GM19468 (cell line): ENCODE measurements at regions not wholly inside any gene's neighbourhood (a gene's known extent, or its start where the extent isn't known, plus 50 kb on each side); places are given as distances from the start of the nearest gene placed in this dataset.

Experiments
- ATAC-seq: cut with Tn5 transposase; IDR thresholded peaks from one replicate; pipeline ENCODE4 v1.9.1; 2021; ENCODE audit warnings: mild to moderate bottlenecking, moderate library complexity, moderate number of reproducible peaks; ENCODE audit not compliant: unreplicated experiment; ENCODE audit errors: extremely low read depth

DNA sequence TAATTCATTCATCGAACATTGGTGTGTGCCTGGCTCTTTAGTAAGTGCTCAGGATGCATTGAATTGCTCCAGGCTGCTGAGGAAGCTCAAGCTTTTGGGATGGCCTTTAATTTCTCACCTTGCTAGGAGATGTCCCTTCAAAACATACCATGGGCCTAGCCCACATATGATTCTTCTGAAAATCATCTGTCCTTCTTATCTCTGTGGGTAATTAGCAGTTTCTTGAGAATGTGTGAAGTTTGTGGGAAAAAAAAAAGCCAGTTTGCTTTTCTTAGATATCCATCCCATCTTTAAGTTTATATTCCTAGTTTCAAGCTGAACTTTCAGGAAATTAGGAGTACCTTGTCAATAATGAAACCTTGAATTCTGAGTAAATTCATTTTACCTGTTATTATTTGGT lies 532.3 kb upstream of the SUCLG2 start:
- no peak for ATAC-seq

DNA sequence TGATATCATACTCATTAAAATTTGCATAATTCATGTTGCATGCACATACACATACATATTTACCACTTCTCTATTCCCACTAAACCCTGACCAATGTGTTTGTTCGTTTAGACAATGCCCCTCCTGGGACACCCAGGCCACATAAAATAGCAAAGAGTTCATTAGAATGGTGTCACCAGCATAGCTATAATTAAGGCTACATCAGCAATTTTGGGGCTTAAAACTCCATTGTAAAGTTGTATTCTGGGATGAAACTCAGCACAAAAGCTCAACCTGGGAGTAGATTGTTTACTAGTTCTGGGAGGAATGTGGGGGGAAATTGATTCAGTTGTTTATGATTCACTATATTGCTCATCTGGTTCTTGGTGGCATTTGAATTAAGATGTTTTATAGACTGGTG lies 522.2 kb upstream of the SUCLG2 start:
- ATAC-seq = no peak

DNA sequence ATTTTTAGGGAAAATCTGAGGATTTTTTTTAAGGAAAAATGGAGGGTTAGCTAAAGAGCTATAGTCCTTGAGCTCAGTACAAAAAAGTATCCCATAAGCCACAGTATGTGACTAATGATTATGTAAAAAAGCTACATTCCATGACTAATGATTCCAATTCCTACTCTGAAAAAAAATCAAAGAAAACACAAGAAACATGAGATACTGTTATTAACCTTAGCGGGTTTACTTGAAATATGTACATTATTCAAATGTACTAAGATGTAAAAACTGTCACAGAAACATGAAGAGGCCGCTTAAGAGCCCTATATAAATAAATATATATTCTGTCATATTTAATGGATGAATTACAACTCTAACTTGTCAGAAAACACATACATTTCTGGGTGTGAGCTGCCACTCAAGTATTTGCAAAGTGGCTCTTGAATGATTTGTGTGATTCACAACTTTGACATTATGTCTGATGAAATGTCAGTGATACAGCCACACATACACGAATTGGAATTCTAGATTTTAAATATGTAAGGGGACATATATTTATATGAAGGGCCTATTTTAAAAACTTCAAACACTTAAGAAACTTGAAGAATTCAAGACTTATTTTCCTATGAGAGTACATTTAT lies 518.7 kb upstream of the SUCLG2 start:
- ATAC-seq = no peak

DNA sequence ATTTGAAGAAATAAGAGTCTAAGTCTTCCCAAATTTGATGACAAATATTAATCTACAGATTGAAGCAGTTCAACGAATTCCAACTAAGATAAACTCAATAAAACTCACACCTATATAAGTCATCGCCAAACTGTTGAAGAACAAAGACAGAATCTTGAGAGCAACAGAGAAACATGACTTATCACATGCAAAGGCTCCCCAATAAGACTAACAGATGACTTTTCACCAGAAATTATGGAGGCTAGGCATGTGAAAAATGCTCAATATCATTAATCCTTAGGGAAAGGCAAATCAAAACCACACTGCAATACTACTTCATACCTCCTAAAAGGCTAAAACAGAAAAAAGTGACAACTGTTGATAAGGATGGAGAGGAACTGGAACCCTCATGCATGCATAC lies 517.6 kb upstream of the SUCLG2 start:
- ATAC-seq = no peak

DNA sequence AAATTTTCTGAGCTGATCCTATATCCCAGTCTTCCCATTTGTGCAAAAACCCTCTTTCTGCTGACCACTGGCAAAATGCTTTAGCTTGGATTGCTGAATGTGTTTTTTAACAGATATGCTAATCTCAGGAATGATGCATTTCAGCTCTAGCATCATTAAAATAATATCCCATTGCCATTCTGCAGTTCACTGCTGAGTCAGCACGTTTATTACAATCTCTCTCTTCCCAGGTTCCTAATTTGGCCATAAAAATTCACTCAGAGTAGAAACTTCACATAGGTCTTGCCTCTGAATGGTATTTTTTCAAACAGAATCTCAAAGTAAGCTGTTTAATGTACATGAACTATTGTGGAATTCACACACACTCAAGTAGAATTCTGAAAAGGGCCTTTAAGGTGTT lies 509.6 kb upstream of the SUCLG2 start:
- no peak for ATAC-seq

DNA sequence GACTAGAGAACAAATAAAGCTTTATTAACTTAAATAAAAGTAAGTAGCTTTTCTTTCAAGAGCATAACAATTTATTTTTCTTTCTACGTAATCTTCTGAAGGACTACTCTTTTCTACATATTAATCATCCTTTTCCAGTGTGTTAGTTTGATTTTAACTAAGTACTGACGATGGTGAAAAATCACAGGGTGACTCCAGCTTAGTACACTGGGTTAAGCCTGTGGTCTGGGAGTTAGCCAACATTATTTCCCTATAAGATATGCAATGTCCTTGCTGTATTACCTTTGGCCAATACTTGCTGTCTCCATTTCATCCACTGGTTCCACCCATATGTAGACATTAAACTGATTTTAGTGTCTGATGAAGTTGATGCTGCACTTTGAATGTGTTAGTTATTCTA lies 508.6 kb upstream of the SUCLG2 start:
- ATAC-seq = no peak

DNA sequence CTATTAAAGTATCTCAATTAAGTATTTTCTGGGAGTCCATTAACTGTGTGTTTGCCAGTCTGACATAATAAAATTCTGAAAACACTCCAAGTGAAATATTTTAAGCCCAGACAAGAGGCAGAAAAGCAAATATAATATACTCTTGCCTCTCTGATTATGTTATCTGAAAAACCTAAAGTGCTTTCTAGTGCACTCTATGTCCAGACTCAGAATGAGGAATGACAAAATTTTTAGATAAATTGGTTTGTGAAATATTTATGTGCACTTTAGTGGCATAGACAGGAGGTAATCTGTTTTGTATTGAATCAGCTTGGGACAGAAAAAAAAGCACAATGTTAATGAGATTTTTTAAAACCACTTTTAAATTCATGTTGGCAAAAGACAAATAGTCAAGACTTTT lies 508.2 kb upstream of the SUCLG2 start:
- ATAC-seq = no peak

DNA sequence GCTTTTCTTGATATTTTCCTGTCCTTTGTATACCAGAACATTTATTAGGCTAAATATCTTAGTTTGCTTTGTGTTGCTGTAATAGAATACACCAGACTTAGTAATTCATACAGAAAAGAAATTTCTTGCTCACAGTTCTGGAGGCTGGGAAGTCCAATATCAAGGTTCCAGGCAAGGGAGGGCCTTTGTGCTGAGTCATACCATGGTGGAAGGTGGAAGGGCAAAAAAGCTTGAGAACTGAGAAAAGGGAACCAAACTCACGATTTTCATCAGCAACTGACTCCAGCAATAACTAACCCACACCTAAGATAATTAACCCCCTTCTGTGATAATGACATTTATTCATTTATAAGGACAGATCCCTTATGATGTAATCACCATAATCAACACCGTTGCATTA lies 496.9 kb upstream of the SUCLG2 start:
- ATAC-seq = no peak

DNA sequence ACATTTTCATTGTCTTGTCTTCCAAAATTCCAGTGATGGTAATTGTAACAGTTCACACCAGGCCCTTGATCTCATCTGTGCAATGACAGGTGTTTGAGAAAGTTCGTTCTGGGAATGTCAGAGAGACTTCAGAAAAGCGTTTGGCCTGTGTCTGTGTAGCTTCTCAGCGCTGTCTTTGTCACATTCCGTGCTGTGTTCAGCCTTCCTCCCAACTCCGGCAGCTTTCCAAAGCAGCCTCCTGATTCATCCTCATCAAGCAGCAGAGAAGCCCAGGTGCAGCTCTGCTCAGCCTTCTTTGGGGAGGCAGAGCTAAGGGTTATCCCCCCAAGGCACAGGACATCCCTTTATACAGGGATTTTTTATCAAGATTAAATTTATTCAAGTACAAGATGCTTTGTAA lies 494.0 kb upstream of the SUCLG2 start:
- no peak for ATAC-seq

DNA sequence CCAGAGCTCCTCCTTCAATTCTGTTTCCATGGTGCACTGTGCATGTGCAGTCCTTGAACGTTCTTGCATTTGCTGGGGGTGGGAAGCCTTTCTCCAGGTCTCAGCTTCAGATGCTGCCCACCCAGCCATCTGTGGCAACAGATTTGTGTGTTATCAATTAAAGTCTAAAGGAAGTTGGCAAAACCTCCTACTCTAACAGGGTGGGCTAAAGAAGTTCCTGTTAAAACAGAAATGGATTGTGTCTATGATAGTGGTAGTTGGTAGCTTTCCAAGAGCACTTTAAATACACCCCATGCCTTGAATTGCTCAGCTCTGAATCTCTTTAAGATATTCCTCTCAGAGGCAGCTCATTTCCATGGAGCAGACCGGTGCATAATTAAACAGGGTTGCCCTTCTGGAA lies 488.0 kb upstream of the SUCLG2 start:
- ATAC-seq = no peak

DNA sequence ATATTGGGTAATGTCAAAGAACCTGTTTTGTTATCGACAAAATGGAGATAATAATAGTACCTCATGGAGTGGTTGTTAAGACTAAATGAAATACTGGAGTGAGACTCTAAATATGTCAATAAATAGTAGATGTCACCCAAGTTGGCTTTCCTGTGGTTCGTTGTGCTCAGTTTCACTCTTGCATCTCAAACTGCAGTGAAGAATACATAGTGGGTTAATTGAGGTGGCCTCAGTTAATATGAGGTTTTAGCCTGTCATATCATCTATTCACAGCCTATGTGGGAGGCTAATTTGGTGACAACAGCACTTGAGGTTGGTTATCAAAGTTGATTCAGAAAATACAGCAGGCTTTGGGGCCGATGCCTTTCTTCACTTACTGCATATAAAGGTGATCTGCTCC lies 485.5 kb upstream of the SUCLG2 start:
- no peak for ATAC-seq

DNA sequence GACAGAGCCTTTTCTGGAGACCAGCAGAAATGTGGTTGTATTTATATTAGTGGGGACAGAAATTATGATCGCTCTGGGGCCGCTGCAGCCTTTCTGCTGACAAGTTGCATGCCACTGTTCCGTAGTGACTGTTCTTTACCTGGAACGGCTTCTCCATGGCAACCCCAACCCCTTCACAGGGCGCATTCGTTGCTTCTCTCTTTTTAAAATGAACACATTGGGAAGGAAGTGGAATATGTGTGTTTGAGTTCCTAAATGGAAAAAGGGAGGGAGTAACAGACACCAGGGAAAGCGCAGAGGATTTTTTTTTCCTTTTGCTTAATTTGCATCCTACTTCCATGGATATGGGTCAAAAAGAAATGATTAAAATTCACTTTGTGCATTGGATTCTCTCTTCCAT lies 482.0 kb upstream of the SUCLG2 start:
- ATAC-seq = no peak

DNA sequence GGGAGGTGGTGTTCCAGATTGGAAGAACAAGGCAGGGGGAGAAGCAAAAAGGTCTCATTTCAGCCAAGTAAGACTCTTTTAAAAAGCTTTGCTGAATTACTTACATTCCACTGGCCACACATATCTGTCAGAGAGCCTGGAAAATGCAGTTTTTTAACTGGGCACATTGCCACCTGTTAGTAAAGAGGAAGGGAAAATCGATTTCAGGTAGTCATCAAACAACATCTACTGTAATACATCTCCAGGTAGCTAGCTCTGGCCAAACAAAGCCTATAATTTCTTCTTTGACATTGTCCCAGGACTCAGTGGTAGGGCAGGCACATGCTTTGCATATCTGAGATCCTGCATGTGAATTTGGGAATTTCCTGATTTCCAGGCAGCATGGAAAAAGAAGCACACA lies 480.7 kb upstream of the SUCLG2 start:
- ATAC-seq = no peak

DNA sequence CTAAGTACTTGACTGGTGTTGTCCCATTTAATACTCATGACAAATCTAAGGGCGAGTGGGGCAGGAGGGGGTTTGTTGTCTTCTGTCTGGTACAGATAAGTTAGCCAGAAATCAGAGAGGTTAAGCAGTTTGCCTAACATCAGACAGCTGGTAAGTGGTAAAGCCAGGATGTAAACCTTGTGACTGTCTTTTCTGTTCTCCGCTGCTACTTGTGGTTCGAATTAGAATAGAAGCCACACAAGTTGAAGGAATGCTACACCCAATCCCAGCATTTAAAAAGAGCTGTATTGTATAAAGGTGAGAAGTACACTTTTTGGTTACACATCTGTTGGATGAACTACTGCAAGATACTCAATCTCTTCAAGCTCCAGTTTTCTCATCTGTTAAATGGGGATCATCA lies 474.7 kb upstream of the SUCLG2 start:
- no peak for ATAC-seq

DNA sequence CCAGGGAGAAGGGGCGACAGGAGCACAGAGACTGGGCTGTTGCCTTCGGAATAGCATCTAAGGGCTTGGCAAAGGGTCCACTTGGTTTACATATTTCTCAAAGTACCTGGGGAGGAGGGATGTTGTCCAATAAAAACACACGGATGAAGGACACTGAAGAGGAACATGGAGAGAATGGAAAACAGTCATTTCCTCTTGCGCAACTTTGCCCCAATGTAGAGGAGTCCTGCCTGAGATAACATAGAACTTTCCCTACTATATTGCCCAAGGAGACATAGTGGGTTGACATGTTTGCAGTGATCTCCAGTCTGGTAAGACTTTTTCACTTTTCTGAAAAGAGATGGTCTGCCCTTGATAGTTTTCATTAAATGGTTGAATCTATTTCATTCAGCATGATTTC lies 468.8 kb upstream of the SUCLG2 start:
- ATAC-seq = no peak

DNA sequence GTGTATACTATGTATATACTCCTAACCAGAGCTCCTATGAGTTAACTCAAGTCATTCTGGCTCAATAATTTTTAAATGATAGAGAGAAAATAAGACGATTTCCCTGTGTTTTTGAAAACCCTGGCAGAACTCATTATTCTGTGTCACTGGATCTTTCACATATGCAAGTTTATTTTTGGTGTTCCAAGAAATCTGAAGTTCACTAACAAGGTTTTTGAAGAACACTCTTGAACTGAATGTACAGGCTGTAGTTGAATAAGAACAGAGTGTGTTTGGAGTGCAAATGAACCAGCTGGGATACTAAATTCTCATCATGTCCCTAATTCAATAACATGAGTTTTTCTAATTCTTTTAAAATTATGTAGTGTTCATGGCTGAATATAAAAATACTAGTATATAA lies 466.9 kb upstream of the SUCLG2 start:
- ATAC-seq = no peak

DNA sequence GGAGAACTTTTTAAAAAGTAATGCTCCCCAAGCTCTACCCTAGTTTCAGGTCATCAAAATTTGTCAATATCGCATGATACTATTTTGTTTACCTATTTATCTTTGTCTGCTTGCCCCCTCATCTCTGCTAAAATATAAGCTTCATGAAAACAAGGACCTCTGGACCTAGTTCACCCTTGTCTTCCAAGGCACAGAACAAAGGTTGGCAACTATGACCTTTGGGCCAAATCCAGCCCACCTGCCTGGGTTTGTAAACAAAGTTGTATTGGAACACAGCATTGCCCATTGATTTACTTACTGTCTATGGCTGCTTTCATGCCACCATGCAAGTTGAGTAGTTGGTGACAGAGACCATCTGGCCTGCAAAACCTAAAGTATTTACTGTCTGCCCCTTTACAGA lies 462.2 kb upstream of the SUCLG2 start:
- ATAC-seq = no peak

DNA sequence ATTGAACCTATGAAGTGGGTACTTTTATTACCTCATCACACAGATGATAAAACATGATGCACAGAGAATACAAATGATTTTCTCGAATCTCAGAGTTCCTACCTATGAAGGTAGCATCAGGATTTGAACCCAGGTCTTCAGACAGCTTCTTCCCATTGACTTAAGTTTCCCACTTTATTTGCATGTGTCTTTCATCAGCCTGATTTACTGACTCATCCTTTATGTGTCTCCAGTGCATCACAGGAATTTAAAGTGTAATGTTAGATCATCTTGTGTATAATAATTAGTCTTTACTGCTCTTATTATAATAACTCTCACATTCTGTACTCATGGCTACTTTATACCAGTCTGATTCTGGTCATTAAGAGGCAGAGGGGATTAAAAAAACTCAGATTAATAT lies 449.4 kb upstream of the SUCLG2 start:
- ATAC-seq = no peak

DNA sequence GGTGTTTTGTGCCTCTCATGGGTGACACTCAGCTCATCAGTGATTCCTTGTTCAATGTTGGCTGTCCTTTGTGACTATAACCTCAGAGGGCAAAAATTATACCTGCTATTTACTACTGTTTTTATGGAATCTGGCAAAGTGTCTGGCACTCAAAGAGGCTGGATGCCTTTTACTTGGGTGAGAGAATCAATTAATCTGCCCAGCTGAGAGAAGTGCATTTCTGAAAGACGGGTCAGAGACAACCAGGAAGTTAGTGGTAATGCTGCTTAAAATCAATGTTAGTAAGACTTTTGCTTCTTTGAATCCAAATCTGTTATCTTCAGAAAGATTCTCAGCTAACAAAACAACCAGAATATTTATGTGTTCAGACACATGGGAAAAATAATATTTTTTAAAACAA lies 436.2 kb upstream of the SUCLG2 start:
- no peak for ATAC-seq

DNA sequence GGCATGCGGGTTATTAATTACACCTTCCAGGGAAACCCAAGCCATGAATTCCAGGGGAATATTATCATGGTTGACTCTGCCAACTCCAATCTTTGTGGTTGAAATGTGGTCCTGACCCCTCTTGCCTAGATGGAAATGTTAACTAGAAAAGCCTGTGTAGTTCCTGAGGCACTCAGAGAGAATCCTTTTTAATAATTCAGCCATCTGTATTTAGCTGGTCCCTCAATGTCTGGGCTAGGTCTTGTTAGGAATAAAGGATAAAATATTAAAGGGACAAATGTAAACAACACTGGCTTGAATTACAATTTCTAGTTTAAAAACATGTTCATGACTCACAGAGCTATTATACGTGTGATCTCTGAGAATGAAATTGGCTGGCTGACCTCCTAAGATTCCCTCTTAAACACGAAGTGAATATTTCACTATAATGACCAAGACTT lies 435.2 kb upstream of the SUCLG2 start:
- ATAC-seq = no peak

DNA sequence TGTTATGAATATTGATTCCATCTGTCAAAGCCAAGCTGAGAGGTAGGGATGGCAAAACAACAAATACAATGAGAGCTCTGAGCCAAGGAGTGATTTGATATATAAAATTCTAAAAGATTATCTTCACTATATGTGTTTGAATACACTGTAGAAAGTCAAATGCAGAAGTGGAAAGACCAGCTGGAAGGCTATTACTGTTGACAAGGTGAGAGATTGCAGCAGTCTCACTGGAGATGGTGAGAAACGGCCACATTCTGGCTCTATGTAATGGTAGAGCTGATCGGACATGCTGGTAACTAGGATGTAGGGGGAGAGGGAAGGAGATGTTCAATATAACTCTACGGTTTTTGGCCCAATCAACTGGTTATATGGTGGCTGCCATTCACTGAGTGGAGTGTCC lies 434.2 kb upstream of the SUCLG2 start:
- ATAC-seq = no peak

DNA sequence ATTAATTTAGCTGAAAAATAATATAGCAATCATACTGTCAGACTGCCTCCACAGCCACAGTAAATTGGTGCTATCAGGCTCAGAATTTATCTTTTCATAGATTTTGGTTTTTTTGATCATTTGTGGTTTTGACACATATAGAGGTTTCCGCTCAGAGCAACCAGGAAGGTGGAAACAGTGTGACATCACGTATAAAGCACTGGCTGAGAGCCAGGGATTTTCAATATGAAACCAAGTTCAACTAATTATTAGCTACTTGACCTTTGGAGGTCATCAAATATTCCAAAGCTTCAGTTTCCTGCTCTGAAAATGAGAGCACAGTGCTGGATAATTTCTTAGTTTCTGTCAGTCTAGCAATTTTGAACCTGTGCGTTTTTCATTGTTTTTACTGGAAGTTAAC lies 433.8 kb upstream of the SUCLG2 start:
- ATAC-seq = no peak

DNA sequence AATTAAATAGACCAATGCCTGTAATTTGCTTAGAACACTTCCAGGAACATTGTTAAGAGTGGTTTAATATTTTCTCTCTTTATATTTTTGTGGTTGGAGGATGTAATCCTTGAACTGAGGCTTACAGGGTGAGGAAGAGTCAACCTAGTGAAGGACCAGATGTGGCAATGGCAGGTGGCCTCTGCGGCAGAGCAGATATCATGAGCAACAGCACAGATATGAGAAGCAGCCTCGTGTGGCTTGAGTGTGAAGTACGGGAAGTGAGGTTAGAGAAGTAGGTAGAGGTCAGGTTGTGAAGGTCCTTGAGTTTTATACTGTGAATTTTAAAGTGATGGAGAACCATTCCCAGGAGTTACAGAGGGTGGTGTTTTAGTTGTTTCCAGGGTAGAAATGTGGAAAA lies 417.6 kb upstream of the SUCLG2 start:
- no peak for ATAC-seq
